Stimulated activated CD4-positive, alpha-beta T cell treated with anti-CD3 and anti-CD28 coated beads, TNF-alpha, amount 100 ng/mL, for 1 hour (primary cell): ENCODE measurements at regions not wholly inside any gene's neighbourhood (a gene's known extent, or its start where the extent isn't known, plus 50 kb on each side); places are given as distances from the start of the nearest gene placed in this dataset.

Experiments
- DNase-seq, 3 donors: peaks; one replicate each; pipeline ENCODE4 v3.0.0-alpha.2; 2020; ENCODE audit warnings: low read depth in 3 of 3, low spot score in 1 of 3

GRCh38 chr15:98025237-98025636 is 64.7 kb downstream of the ARRDC4 start:
- no peak for DNase-seq

- DNase-seq, result no peak
Measured at GRCh38 chr15:98034731-98035130, 74.2 kb downstream of the ARRDC4 start.

GRCh38 chr15:98035134-98035533 is 74.6 kb downstream of the ARRDC4 start:
- no peak for DNase-seq

- no peak for DNase-seq
Measured at GRCh38 chr15:98035577-98036010, 75.1 kb downstream of the ARRDC4 start.

GRCh38 chr15:98039596-98039995 is 79.1 kb downstream of the ARRDC4 start:
- no peak for DNase-seq

GRCh38 chr15:98040146-98040545 is 79.6 kb downstream of the ARRDC4 start:
- no peak for DNase-seq

GRCh38 chr15:98043160-98044014 is 82.9 kb downstream of the ARRDC4 start:
- no peak for DNase-seq

GRCh38 chr15:98051734-98052133 is 91.2 kb downstream of the ARRDC4 start:
- DNase-seq, result no peak

GRCh38 chr15:98057453-98057852 is 97.0 kb downstream of the ARRDC4 start:
- DNase-seq, result no peak

GRCh38 chr15:98062869-98063268 is 102.4 kb downstream of the ARRDC4 start:
- no peak for DNase-seq

- DNase-seq, result no peak
Measured at GRCh38 chr15:98063315-98063714, 102.8 kb downstream of the ARRDC4 start.

GRCh38 chr15:98063871-98064270 is 103.4 kb downstream of the ARRDC4 start:
- DNase-seq, result no peak

- DNase-seq, result no peak
Measured at GRCh38 chr15:98067339-98067738, 106.8 kb downstream of the ARRDC4 start.

GRCh38 chr15:98069256-98069655 is 108.8 kb downstream of the ARRDC4 start:
- DNase-seq, result no peak

- DNase-seq, result no peak
Measured at GRCh38 chr15:98070137-98070536, 109.6 kb downstream of the ARRDC4 start.

GRCh38 chr15:98071786-98072185 is 111.3 kb downstream of the ARRDC4 start:
- DNase-seq, result no peak

GRCh38 chr15:98075441-98075840 is 114.9 kb downstream of the ARRDC4 start:
- no peak for DNase-seq

- no peak for DNase-seq
Measured at GRCh38 chr15:98076021-98076816, 115.7 kb downstream of the ARRDC4 start.

- DNase-seq, result no peak
Measured at GRCh38 chr15:98077186-98077585, 116.7 kb downstream of the ARRDC4 start.

- DNase-seq, result no peak
Measured at GRCh38 chr15:98080791-98081190, 120.3 kb downstream of the ARRDC4 start.

- no peak for DNase-seq
Measured at GRCh38 chr15:98083203-98083910, 122.9 kb downstream of the ARRDC4 start.
